H1 (cell line): ENCODE measurements at regions not wholly inside any gene's neighbourhood (a gene's known extent, or its start where the extent isn't known, plus 50 kb on each side); places are given as distances from the start of the nearest gene placed in this dataset.

Experiments
- CTCF ChIA-PET: fragments of 300-600 bp; sonication (Branson Sonifier 250); formaldehyde crosslinking; loops from one replicate; lab custom pipeline; 2021; ENCODE audit not compliant: partially characterized antibody; lab: Charles Lee
- POLR2A ChIA-PET: fragments of 300-600 bp; sonication (Branson Sonifier 250); formaldehyde crosslinking; loops from one replicate; lab custom pipeline; 2021; ENCODE audit warnings: inconsistent platforms; ENCODE audit not compliant: partially characterized antibody; lab: Charles Lee
- DNase-seq, 2 experiments: peaks; one replicate each; pipeline versions ENCODE4 v3.0.0 to v3.0.0-alpha.2; 2010 to 2022; ENCODE audit warnings: low spot score in 2 of 2, low read depth in 1 of 2, mixed read lengths in 1 of 2
- FAIRE-seq: peaks from 2 replicates; lab custom pipeline; 2011; peaks lifted over from hg19 to GRCh38; lab: Jason Lieb, UNC
- H2AFZ ChIP-seq: 2 replicates; pipeline ENCODE4 v1.8.1; 2012; ENCODE audit warnings: low read length, inconsistent platforms
- H2AK5ac ChIP-seq: 2 replicates; pipeline ENCODE4 v1.6.1; 2013; ENCODE audit warnings: low read depth, low read length
- H2BK120ac ChIP-seq: replicated peaks from 2 replicates; pipeline ENCODE3; 2013; ENCODE audit warnings: low read depth, low read length, inconsistent platforms
- H2BK12ac ChIP-seq: 2 replicates; pipeline ENCODE4 v1.6.1; 2013; ENCODE audit warnings: low read depth, low read length
- H2BK15ac ChIP-seq: 2 replicates; pipeline ENCODE4 v1.6.1; 2013; ENCODE audit warnings: low read length
- H2BK20ac ChIP-seq: 2 replicates; pipeline ENCODE4 v1.6.1; 2013; ENCODE audit warnings: low read length
- H2BK5ac ChIP-seq: 2 replicates; pipeline ENCODE4 v1.6.1; 2013; ENCODE audit warnings: low read depth, low read length
- H3K14ac ChIP-seq: 2 replicates; pipeline ENCODE4 v1.6.1; 2013; ENCODE audit warnings: inconsistent platforms; ENCODE audit not compliant: insufficient read length
- H3K18ac ChIP-seq: 2 replicates; pipeline ENCODE4 v1.6.1; 2013; ENCODE audit warnings: low read length; ENCODE audit errors: extremely low read depth
- H3K23ac ChIP-seq: 2 replicates; pipeline ENCODE4 v1.6.1; 2013; ENCODE audit warnings: inconsistent platforms; ENCODE audit not compliant: insufficient read length
- H3K23me2 ChIP-seq: 2 replicates; pipeline ENCODE4 v1.6.1; 2013; ENCODE audit warnings: low read depth, low read length
- H3K27ac ChIP-seq: 2 replicates; pipeline ENCODE4 v1.6.1; 2011; ENCODE audit warnings: low read depth, low read length, inconsistent platforms
- H3K27me3 ChIP-seq, 4 experiments: replicated peaks in 1 of 4; 1 replicate in 1 of 4; 2 replicates in 3 of 4; pipeline versions ENCODE4 v1.6.1 to v1.8.1; 2011 to 2013; ENCODE audit warnings: low read length in 3 of 4, mild to moderate bottlenecking in 3 of 4, inconsistent platforms in 2 of 4, mixed read lengths in 2 of 4, moderate library complexity in 1 of 4; ENCODE audit not compliant: control insufficient read depth in 3 of 4, insufficient read depth in 3 of 4; ENCODE audit errors: extremely low read depth in 1 of 4
- H3K36me3 ChIP-seq, 4 experiments: 2 replicates each; pipeline versions ENCODE4 v1.6.1 to v1.8.1; 2011 to 2013; ENCODE audit warnings: mild to moderate bottlenecking in 4 of 4, low read length in 3 of 4, moderate library complexity in 2 of 4, control low read depth in 1 of 4, inconsistent platforms in 1 of 4; ENCODE audit not compliant: insufficient read depth in 4 of 4, control insufficient read depth in 2 of 4
- H3K4ac ChIP-seq: replicated peaks from 2 replicates; pipeline ENCODE3; 2013; ENCODE audit warnings: low read length, low read depth, mixed read lengths, inconsistent platforms; ENCODE audit not compliant: insufficient read length
- H3K4me1 ChIP-seq, 4 experiments: replicated peaks in 1 of 4; 1 replicate in 1 of 4; 2 replicates in 3 of 4; pipeline versions ENCODE4 v1.6.1 to v1.8.1; 2011 to 2013; ENCODE audit warnings: low read length in 3 of 4, inconsistent platforms in 2 of 4, mixed read lengths in 1 of 4; ENCODE audit not compliant: insufficient read depth in 4 of 4, control insufficient read depth in 3 of 4
- H3K4me2 ChIP-seq, 2 experiments: 2 replicates each; pipeline versions ENCODE4 v1.6.1 to v1.8.1; 2011 to 2013; ENCODE audit warnings: low read depth in 2 of 2, low read length in 2 of 2, control low read depth in 1 of 2, inconsistent platforms in 1 of 2, mild to moderate bottlenecking in 1 of 2; ENCODE audit not compliant: insufficient read depth in 1 of 2
- H3K4me3 ChIP-seq, 4 experiments: fragments of 200-600, 300-600 bp in 1 of 4; sonication (generic), shearing (Covaris generic), sonication (Bioruptor Twin) in 1 of 4; 2 replicates each; pipeline versions ENCODE4 v1.5.1 to v1.8.1; 2011 to 2016; ENCODE audit warnings: low read length in 4 of 4, low read depth in 3 of 4, control low read depth in 2 of 4, inconsistent platforms in 2 of 4, mild to moderate bottlenecking in 2 of 4, mixed read lengths in 1 of 4, moderate library complexity in 1 of 4; ENCODE audit not compliant: insufficient read depth in 2 of 4; ENCODE audit errors: extremely low read depth in 1 of 4
- H3K56ac ChIP-seq: replicated peaks from 2 replicates; pipeline ENCODE3; 2013; ENCODE audit warnings: low read depth, mild to moderate bottlenecking, mixed read lengths, low read length, inconsistent platforms; ENCODE audit not compliant: insufficient read length
- H3K79me1 ChIP-seq: 2 replicates; pipeline ENCODE4 v1.6.1; 2013; ENCODE audit warnings: low read depth, low read length, control low read depth
- H3K79me2 ChIP-seq, 2 experiments: 2 replicates each; pipeline versions ENCODE4 v1.6.1 to v1.8.1; 2012 to 2013; ENCODE audit warnings: low read length in 2 of 2, mild to moderate bottlenecking in 2 of 2, inconsistent platforms in 1 of 2; ENCODE audit not compliant: insufficient read depth in 2 of 2, control insufficient read depth in 1 of 2
- H3K9ac ChIP-seq, 4 experiments: replicated peaks in 1 of 4; 1 replicate in 1 of 4; 2 replicates in 3 of 4; pipeline versions ENCODE4 v1.6.1 to v1.8.1; 2011 to 2013; ENCODE audit warnings: low read depth in 3 of 4, low read length in 3 of 4, control low read depth in 2 of 4, mild to moderate bottlenecking in 2 of 4, moderate library complexity in 2 of 4, inconsistent platforms in 1 of 4; ENCODE audit errors: extremely low read depth in 1 of 4
- H3K9me3 ChIP-seq, 2 experiments: 2 replicates each; pipeline versions ENCODE4 v1.6.1 to v1.8.1; 2012 to 2013; ENCODE audit warnings: mild to moderate bottlenecking in 2 of 2, moderate library complexity in 2 of 2, control low read depth in 1 of 2, inconsistent platforms in 1 of 2, low read depth in 1 of 2, low read length in 1 of 2, mixed read lengths in 1 of 2; ENCODE audit not compliant: insufficient read depth in 2 of 2
- H4K20me1 ChIP-seq, 2 experiments: replicated peaks in 1 of 2; 2 replicates each; pipeline versions ENCODE3 to v1.8.1; 2011 to 2013; ENCODE audit warnings: inconsistent platforms in 2 of 2, low read length in 2 of 2, mild to moderate bottlenecking in 1 of 2; ENCODE audit not compliant: insufficient read depth in 2 of 2, control insufficient read depth in 1 of 2
- H4K5ac ChIP-seq: 2 replicates; pipeline ENCODE4 v1.6.1; 2013; ENCODE audit warnings: low read length, low read depth, mixed read lengths, inconsistent platforms; ENCODE audit not compliant: insufficient read length
- H4K8ac ChIP-seq: 2 replicates; pipeline ENCODE4 v1.8.0; 2013; ENCODE audit warnings: mild to moderate bottlenecking, moderate library complexity, low read length, inconsistent platforms; ENCODE audit not compliant: insufficient read depth; ENCODE audit errors: extremely low read depth
- H4K91ac ChIP-seq: replicated peaks from 2 replicates; pipeline ENCODE3; 2013; ENCODE audit warnings: low read length, mixed read lengths, inconsistent platforms; ENCODE audit not compliant: insufficient read length
- ZNF274 ChIP-seq: IDR thresholded peaks from 2 replicates; pipeline ENCODE4 v1.7.0; 2012; ENCODE audit warnings: low read length, borderline replicate concordance; ENCODE audit errors: extremely low read depth
- WGBS, 2 experiments: shearing (Covaris generic) in 1 of 2; methylation state at CpG; one replicate each; pipeline versions ENCODE4 v1.1.6 to v1.1.7; 2013 to 2015; ENCODE audit warnings: low lambda C conversion rate in 2 of 2, mixed read lengths in 2 of 2, inconsistent platforms in 1 of 2, low coverage in 1 of 2, missing lambda C conversion rate in 1 of 2; ENCODE audit not compliant: insufficient replicate concordance in 2 of 2, insufficient coverage in 1 of 2, insufficient read length in 1 of 2; ENCODE audit errors: extremely low coverage in 1 of 2, missing lambda C conversion rate in 1 of 2; 5-methylcytosine and 5-hydroxymethylcytosine counted together

DNA sequence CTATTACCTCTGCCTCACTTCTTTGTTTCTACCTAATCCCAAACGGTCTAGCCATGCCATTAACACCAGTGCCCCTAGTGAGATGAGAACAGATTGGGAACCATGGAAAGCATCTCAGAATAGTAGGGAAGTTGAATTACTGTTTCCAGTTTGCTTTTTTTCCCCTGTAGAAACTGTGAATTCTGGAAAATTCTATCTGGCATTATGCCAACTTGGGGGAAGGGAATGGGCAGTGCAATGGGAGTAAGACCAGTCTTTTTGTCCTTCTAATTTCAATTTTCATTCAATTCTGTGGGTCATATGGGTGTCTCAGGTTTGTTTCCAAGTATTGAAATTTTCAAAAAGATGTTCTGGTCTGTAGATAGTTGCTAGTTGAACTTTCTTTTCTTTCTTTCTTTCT is 1666.1 kb downstream of the SLITRK1 start:
- H2AFZ ChIP-seq = peak overlapping the region; percentile 47; the same call in 1 of the 2 replicates
- H2AK5ac ChIP-seq = no peak overlapping the region
- H3K9ac ChIP-seq = no peak overlapping the region
- no peak overlapping the region for H4K5ac ChIP-seq
- no peak overlapping the region for H3K23ac ChIP-seq
- no peak overlapping the region for H3K56ac ChIP-seq
- no peaks in the 10 kb centered on the region for H3K4me1 ChIP-seq
- POLR2A ChIA-PET = no interaction called here
- CTCF ChIA-PET = no interaction called here
- H3K27me3 ChIP-seq = no peaks in the 10 kb centered on the region
- no peak overlapping the region for H3K27ac ChIP-seq
- H2BK20ac ChIP-seq = no peak overlapping the region
- no peak overlapping the region for H4K91ac ChIP-seq
- DNase-seq (no peak), FAIRE-seq (no peak)
- no peak overlapping the region for H2BK120ac ChIP-seq
- H2BK15ac ChIP-seq = no peak overlapping the region
- no peaks in the 10 kb centered on the region for H3K36me3 ChIP-seq
- no peaks in the 10 kb centered on the region for H3K79me2 ChIP-seq
- no peaks in the 10 kb centered on the region for H3K23me2 ChIP-seq
- H2BK5ac ChIP-seq = no peak overlapping the region
- peaks cover 4 to 10% of the 10 kb centered on the region in 2 experiments; a peak in 3 of 4 replicates for H3K9me3 ChIP-seq
- H2BK12ac ChIP-seq = no peak overlapping the region
- no peak overlapping the region for H3K4me3 ChIP-seq
- H3K79me1 ChIP-seq = no peaks in the 10 kb centered on the region
- H4K8ac ChIP-seq = no peak overlapping the region
- H3K14ac ChIP-seq = no peak overlapping the region
- 87% methylated on average over 1 of the region's 1 CpG; no CpG with 5 or more reads in 1 of the 2 experiments for WGBS, 2 experiments
- no peak overlapping the region for H3K18ac ChIP-seq
- no peaks in the 10 kb centered on the region for H4K20me1 ChIP-seq
- H3K4me2 ChIP-seq = no peak overlapping the region
- no peak overlapping the region for H3K4ac ChIP-seq
- TF ChIP-seq ZNF274 = no peak
